ENCODE measurements at regions not wholly inside any gene's neighbourhood (a gene's known extent, or its start where the extent isn't known, plus 50 kb on each side); places are given as distances from the start of the nearest gene placed in this dataset.

- TF ChIP-seq ZBTB4 (CRISPR knock-in tag; IDR thresholded peaks at IDR 0.05): no peak
- no peak for TF ChIP-seq HSF1 (IDR thresholded peaks at IDR 0.05; ENCODE audit: low read depth, low read length)
- TF ChIP-seq FOXM1 (IDR thresholded peaks at IDR 0.05; ENCODE audit: low read depth, low read length): no peak
- TF ChIP-seq USF2 (IDR thresholded peaks at IDR 0.05; ENCODE audit: borderline replicate concordance, low read depth, low read length): no peak
- no peak for TF ChIP-seq PAX5 (IDR thresholded peaks at IDR 0.05; ENCODE audit: borderline replicate concordance, low read depth, low read length)
- TF ChIP-seq TARDBP (IDR thresholded peaks at IDR 0.05; ENCODE audit: borderline replicate concordance): no peak
Observed at GRCh38 chr11:128310005-128310404, 277.4 kb downstream of the ETS1 start (continued).

- no peak overlapping the region for H3K4me3 ChIP-seq
- RAD21 ChIA-PET (ENCODE audit: unreplicated experiment): interaction anchor here (1.0 to 1.3 kb wide), 2 partner anchors 9 to 10 kb away, joined by 3 to 4 read pairs; no protein-coding TSS in a partner anchor
- no peaks in the 10 kb centered on the region for H4K20me1 ChIP-seq (ENCODE audit: control insufficient read depth, insufficient read depth)
- CTCF ChIA-PET: interaction anchor here (0.7 to 1.0 kb wide), 2 partner anchors 9 to 10 kb away, joined by 3 to 4 read pairs; no protein-coding TSS in a partner anchor
- H3K36me3 ChIP-seq (ENCODE audit: control insufficient read depth in 2 of 2, insufficient read depth in 2 of 2, low read length in 1 of 2): no peaks in the 10 kb centered on the region
- peaks cover 1% of the 10 kb centered on the region; the same call in 1 of the 3 replicates for H3K9me3 ChIP-seq (replicated peaks; ENCODE audit: control insufficient read depth, insufficient read depth, low read length)
- no peak overlapping the region for H3K9ac ChIP-seq (ENCODE audit: control insufficient read depth, insufficient read depth, low read length)
- in situ Hi-C loops (cut with MboI): no loop called here
- intact Hi-C loops (cut with micrococcal nuclease; ENCODE audit: unreplicated experiment): no loop called here
- FAIRE-seq: no peak
- H3K27ac ChIP-seq (ENCODE audit: control insufficient read depth, insufficient read depth): no peak overlapping the region
- DNase-seq (ENCODE audit: low read depth, low spot score): no peak
- no TSS peak for BruUV-seq (replicated peaks)
- no peak for ATAC-seq
- H3K4me2 ChIP-seq (ENCODE audit: control insufficient read depth, insufficient read depth): no peak overlapping the region
- peaks cover 26% of the 10 kb centered on the region for H3K4me1 ChIP-seq (ENCODE audit: control insufficient read depth, insufficient read depth, low read length)
- no peaks in the 10 kb centered on the region for H3K79me2 ChIP-seq (ENCODE audit: control insufficient read depth, insufficient read depth, low read length)
- 98% methylated on average over 3 of the region's 3 CpGs for WGBS (ENCODE audit: insufficient coverage, insufficient replicate concordance, low lambda C conversion rate, missing lambda C conversion rate)
- H3K27me3 ChIP-seq (replicated peaks in 1 of 2; ENCODE audit: control insufficient read depth in 2 of 2, insufficient read depth in 2 of 2, low read length in 1 of 2): no peaks in the 10 kb centered on the region
- SMC1A ChIA-PET (ENCODE audit: uncharacterized antibody, unreplicated experiment): interaction anchor here (1.1 to 3.0 kb wide), 4 partner anchors 9 to 14 kb away, joined by 3 to 17 read pairs (median 4); no protein-coding TSS in a partner anchor
- POLR2A ChIA-PET: interaction anchor here (1.5 to 1.7 kb wide), 2 partner anchors 9 to 10 kb away, joined by 3 to 4 read pairs; no protein-coding TSS in a partner anchor
- H2AFZ ChIP-seq (ENCODE audit: control insufficient read depth, low read depth, low read length): no peak overlapping the region
- no peak for TF ChIP-seq CBX3 (IDR thresholded peaks at IDR 0.05; ENCODE audit: borderline replicate concordance, low read depth)
- no peak for TF ChIP-seq GABPA (IDR thresholded peaks at IDR 0.05; ENCODE audit: low read depth)
- TF ChIP-seq MAX (IDR thresholded peaks at IDR 0.05; ENCODE audit: low read depth, low read length): no peak
- TF ChIP-seq EGR1 (IDR thresholded peaks at IDR 0.05; ENCODE audit: borderline replicate concordance in 1 of 2, low read depth in 2 of 2, low read length in 2 of 2): no peak
- no peak for TF ChIP-seq SIN3A (IDR thresholded peaks at IDR 0.05; ENCODE audit: low read depth, low read length)
- no peak for TF ChIP-seq IRF5 (IDR thresholded peaks at IDR 0.05; ENCODE audit: borderline replicate concordance)
Observed at GRCh38 chr11:128308794-128309193, 278.6 kb downstream of the ETS1 start.

Measured in GM12878 (cell line).